ENCODE measurements at regions not wholly inside any gene's neighbourhood (a gene's known extent, or its start where the extent isn't known, plus 50 kb on each side); places are given as distances from the start of the nearest gene placed in this dataset.

GRCh38 chr3:3532508-3532907, 266.7 kb upstream of the LRRN1 start:
- H3K9me2 ChIP-seq (replicated peaks; ENCODE audit: insufficient read depth, low read length) = no peaks in the 10 kb centered on the region
- H3K27ac ChIP-seq (ENCODE audit: low read length) = no peak overlapping the region
- H2AFZ ChIP-seq (ENCODE audit: low read length) = no peak overlapping the region
- H3K9ac ChIP-seq (ENCODE audit: low read length) = no peak overlapping the region
- no peaks in the 10 kb centered on the region for H3K79me2 ChIP-seq (ENCODE audit: low read length)
- no peaks in the 10 kb centered on the region; the same call in 1 of the 2 replicates for H3K27me3 ChIP-seq (ENCODE audit: low read length)
- no peak overlapping the region for H3K4me2 ChIP-seq (ENCODE audit: low read depth, low read length, poor library complexity, severe bottlenecking)
- DNase-seq = no peak
- no peak overlapping the region for H3K4me3 ChIP-seq (ENCODE audit: low read length)
- no peaks in the 10 kb centered on the region for H4K20me1 ChIP-seq (ENCODE audit: insufficient read depth, low read depth, low read length)
- no peaks in the 10 kb centered on the region for H3K36me3 ChIP-seq (ENCODE audit: insufficient read depth, low read length)
- no peaks in the 10 kb centered on the region for H3K4me1 ChIP-seq (ENCODE audit: low read length)
- no peaks in the 10 kb centered on the region for H3K9me3 ChIP-seq (ENCODE audit: low read length)

GRCh38 chr3:3531476-3531875, 267.8 kb upstream of the LRRN1 start:
- H3K27ac ChIP-seq (ENCODE audit: low read length) = no peak overlapping the region
- no peak for DNase-seq
- H2AFZ ChIP-seq (ENCODE audit: low read length) = no peak overlapping the region
- H4K20me1 ChIP-seq (ENCODE audit: insufficient read depth, low read depth, low read length) = no peaks in the 10 kb centered on the region
- H3K9me2 ChIP-seq (replicated peaks; ENCODE audit: insufficient read depth, low read length) = no peaks in the 10 kb centered on the region
- no peaks in the 10 kb centered on the region for H3K79me2 ChIP-seq (ENCODE audit: low read length)
- H3K36me3 ChIP-seq (ENCODE audit: insufficient read depth, low read length) = no peaks in the 10 kb centered on the region
- H3K9ac ChIP-seq (ENCODE audit: low read length) = no peak overlapping the region
- no peaks in the 10 kb centered on the region for H3K9me3 ChIP-seq (ENCODE audit: low read length)
- no peaks in the 10 kb centered on the region for H3K4me1 ChIP-seq (ENCODE audit: low read length)
- no peaks in the 10 kb centered on the region; the same call in 1 of the 2 replicates for H3K27me3 ChIP-seq (ENCODE audit: low read length)
- H3K4me2 ChIP-seq (ENCODE audit: low read depth, low read length, poor library complexity, severe bottlenecking) = no peak overlapping the region
- H3K4me3 ChIP-seq (ENCODE audit: low read length) = no peak overlapping the region

GRCh38 chr3:3519266-3519665, 280.0 kb upstream of the LRRN1 start:
- no peak for DNase-seq
- Histone ChIP-seq H3K4me2 (ENCODE audit: low read depth, low read length, poor library complexity, severe bottlenecking) (no peak overlapping the region), H2AFZ (ENCODE audit: low read length) (no peak overlapping the region), H3K4me1 (ENCODE audit: low read length) (no peaks in the 10 kb centered on the region), H3K4me3 (ENCODE audit: low read length) (no peak overlapping the region), H3K27ac (ENCODE audit: low read length) (no peak overlapping the region), H3K9me2 (replicated peaks; ENCODE audit: insufficient read depth, low read length) (no peaks in the 10 kb centered on the region; the same call in 1 of the 2 replicates), H3K79me2 (ENCODE audit: low read length) (no peaks in the 10 kb centered on the region), H3K27me3 (ENCODE audit: low read length) (no peaks in the 10 kb centered on the region), H3K9me3 (ENCODE audit: low read length) (no peaks in the 10 kb centered on the region), H4K20me1 (ENCODE audit: insufficient read depth, low read depth, low read length) (no peaks in the 10 kb centered on the region), H3K9ac (ENCODE audit: low read length) (no peak overlapping the region), H3K36me3 (ENCODE audit: insufficient read depth, low read length) (no peaks in the 10 kb centered on the region)

- Histone ChIP-seq H2AFZ (ENCODE audit: low read length) (no peak overlapping the region), H3K4me2 (ENCODE audit: low read depth, low read length, poor library complexity, severe bottlenecking) (no peak overlapping the region)
Measured at GRCh38 chr3:3516996-3517395, 282.2 kb upstream of the LRRN1 start.

GRCh38 chr3:3516384-3516783, 282.8 kb upstream of the LRRN1 start:
- DNase-seq = no peak
- H2AFZ ChIP-seq (ENCODE audit: low read length) = no peak overlapping the region
- no peak overlapping the region for H3K4me3 ChIP-seq (ENCODE audit: low read length)
- H4K20me1 ChIP-seq (ENCODE audit: insufficient read depth, low read depth, low read length) = no peaks in the 10 kb centered on the region
- H3K9me3 ChIP-seq (ENCODE audit: low read length) = no peaks in the 10 kb centered on the region
- H3K79me2 ChIP-seq (ENCODE audit: low read length) = no peaks in the 10 kb centered on the region
- H3K36me3 ChIP-seq (ENCODE audit: insufficient read depth, low read length) = no peaks in the 10 kb centered on the region
- no peaks in the 10 kb centered on the region; the same call in 1 of the 2 replicates for H3K9me2 ChIP-seq (replicated peaks; ENCODE audit: insufficient read depth, low read length)
- H3K27ac ChIP-seq (ENCODE audit: low read length) = no peak overlapping the region
- H3K4me2 ChIP-seq (ENCODE audit: low read depth, low read length, poor library complexity, severe bottlenecking) = no peak overlapping the region
- no peak overlapping the region for H3K9ac ChIP-seq (ENCODE audit: low read length)
- H3K27me3 ChIP-seq (ENCODE audit: low read length) = no peaks in the 10 kb centered on the region
- H3K4me1 ChIP-seq (ENCODE audit: low read length) = no peaks in the 10 kb centered on the region

More at GRCh38 chr3:3516996-3517395, 282.2 kb upstream of the LRRN1 start:
- Histone ChIP-seq H3K79me2 (ENCODE audit: low read length) (no peaks in the 10 kb centered on the region), H3K4me1 (ENCODE audit: low read length) (no peaks in the 10 kb centered on the region), H3K36me3 (ENCODE audit: insufficient read depth, low read length) (no peaks in the 10 kb centered on the region), H3K4me3 (ENCODE audit: low read length) (no peak overlapping the region), H3K9me2 (replicated peaks; ENCODE audit: insufficient read depth, low read length) (no peaks in the 10 kb centered on the region; the same call in 1 of the 2 replicates), H3K27me3 (ENCODE audit: low read length) (no peaks in the 10 kb centered on the region), H4K20me1 (ENCODE audit: insufficient read depth, low read depth, low read length) (no peaks in the 10 kb centered on the region), H3K9me3 (ENCODE audit: low read length) (no peaks in the 10 kb centered on the region), H3K27ac (ENCODE audit: low read length) (no peak overlapping the region), H3K9ac (ENCODE audit: low read length) (no peak overlapping the region)
- DNase-seq = no peak

- Histone ChIP-seq H4K20me1 (ENCODE audit: insufficient read depth, low read depth, low read length) (no peaks in the 10 kb centered on the region), H3K9me3 (ENCODE audit: low read length) (no peaks in the 10 kb centered on the region), H3K4me3 (ENCODE audit: low read length) (no peak overlapping the region), H3K4me1 (ENCODE audit: low read length) (no peaks in the 10 kb centered on the region), H3K4me2 (ENCODE audit: low read depth, low read length, poor library complexity, severe bottlenecking) (no peak overlapping the region), H3K79me2 (ENCODE audit: low read length) (no peaks in the 10 kb centered on the region), H3K27me3 (ENCODE audit: low read length) (no peaks in the 10 kb centered on the region), H3K9ac (ENCODE audit: low read length) (no peak overlapping the region), H2AFZ (ENCODE audit: low read length) (no peak overlapping the region), H3K9me2 (replicated peaks; ENCODE audit: insufficient read depth, low read length) (no peaks in the 10 kb centered on the region), H3K36me3 (ENCODE audit: insufficient read depth, low read length) (no peaks in the 10 kb centered on the region), H3K27ac (ENCODE audit: low read length) (no peak overlapping the region)
- DNase-seq = no peak
Measured at GRCh38 chr3:3509665-3510064, 289.6 kb upstream of the LRRN1 start.

GRCh38 chr3:3504686-3505085, 294.5 kb upstream of the LRRN1 start:
- Histone ChIP-seq H3K9me3 (ENCODE audit: low read length) (no peaks in the 10 kb centered on the region), H3K27ac (ENCODE audit: low read length) (no peak overlapping the region), H3K36me3 (ENCODE audit: insufficient read depth, low read length) (no peaks in the 10 kb centered on the region), H3K4me2 (ENCODE audit: low read depth, low read length, poor library complexity, severe bottlenecking) (no peak overlapping the region), H3K9me2 (replicated peaks; ENCODE audit: insufficient read depth, low read length) (no peaks in the 10 kb centered on the region), H2AFZ (ENCODE audit: low read length) (no peak overlapping the region), H3K9ac (ENCODE audit: low read length) (no peak overlapping the region), H4K20me1 (ENCODE audit: insufficient read depth, low read depth, low read length) (no peaks in the 10 kb centered on the region), H3K27me3 (ENCODE audit: low read length) (no peaks in the 10 kb centered on the region), H3K79me2 (ENCODE audit: low read length) (no peaks in the 10 kb centered on the region), H3K4me3 (ENCODE audit: low read length) (no peak overlapping the region), H3K4me1 (ENCODE audit: low read length) (no peaks in the 10 kb centered on the region)
- DNase-seq = no peak

GRCh38 chr3:3503411-3503810, 295.8 kb upstream of the LRRN1 start:
- Histone ChIP-seq H3K4me1 (ENCODE audit: low read length) (no peaks in the 10 kb centered on the region), H3K9me2 (replicated peaks; ENCODE audit: insufficient read depth, low read length) (no peaks in the 10 kb centered on the region), H3K9me3 (ENCODE audit: low read length) (no peaks in the 10 kb centered on the region), H3K4me3 (ENCODE audit: low read length) (no peak overlapping the region), H2AFZ (ENCODE audit: low read length) (no peak overlapping the region), H3K9ac (ENCODE audit: low read length) (no peak overlapping the region), H3K36me3 (ENCODE audit: insufficient read depth, low read length) (no peaks in the 10 kb centered on the region), H3K27me3 (ENCODE audit: low read length) (no peaks in the 10 kb centered on the region), H3K79me2 (ENCODE audit: low read length) (no peaks in the 10 kb centered on the region), H3K4me2 (ENCODE audit: low read depth, low read length, poor library complexity, severe bottlenecking) (no peak overlapping the region), H4K20me1 (ENCODE audit: insufficient read depth, low read depth, low read length) (no peaks in the 10 kb centered on the region), H3K27ac (ENCODE audit: low read length) (no peak overlapping the region)
- DNase-seq = no peak

- H3K4me3 ChIP-seq (ENCODE audit: low read length) = no peak overlapping the region
- H3K27ac ChIP-seq (ENCODE audit: low read length) = no peak overlapping the region
- no peaks in the 10 kb centered on the region for H3K4me1 ChIP-seq (ENCODE audit: low read length)
- no peak overlapping the region for H3K4me2 ChIP-seq (ENCODE audit: low read depth, low read length, poor library complexity, severe bottlenecking)
- H2AFZ ChIP-seq (ENCODE audit: low read length) = no peak overlapping the region
- no peaks in the 10 kb centered on the region for H3K79me2 ChIP-seq (ENCODE audit: low read length)
- H4K20me1 ChIP-seq (ENCODE audit: insufficient read depth, low read depth, low read length) = no peaks in the 10 kb centered on the region
- no peak for DNase-seq
- H3K27me3 ChIP-seq (ENCODE audit: low read length) = no peaks in the 10 kb centered on the region
- H3K9me2 ChIP-seq (replicated peaks; ENCODE audit: insufficient read depth, low read length) = no peaks in the 10 kb centered on the region
- H3K9me3 ChIP-seq (ENCODE audit: low read length) = no peaks in the 10 kb centered on the region
- no peaks in the 10 kb centered on the region for H3K36me3 ChIP-seq (ENCODE audit: insufficient read depth, low read length)
- H3K9ac ChIP-seq (ENCODE audit: low read length) = no peak overlapping the region
Measured at GRCh38 chr3:3499987-3500386, 299.2 kb upstream of the LRRN1 start.

Data from Karpas-422 (cell line).